Fibroblast of skin of abdomen (primary cell): ENCODE measurements at regions not wholly inside any gene's neighbourhood (a gene's known extent, or its start where the extent isn't known, plus 50 kb on each side); places are given as distances from the start of the nearest gene placed in this dataset.

Experiments used
- DNase-seq: peaks from one replicate; pipeline ENCODE4 v3.0.0-alpha.2; 2013

- no peak for DNase-seq
Measured at GRCh38 chr15:77540312-77541060, 92.2 kb downstream of the LINGO1 start.

DNA sequence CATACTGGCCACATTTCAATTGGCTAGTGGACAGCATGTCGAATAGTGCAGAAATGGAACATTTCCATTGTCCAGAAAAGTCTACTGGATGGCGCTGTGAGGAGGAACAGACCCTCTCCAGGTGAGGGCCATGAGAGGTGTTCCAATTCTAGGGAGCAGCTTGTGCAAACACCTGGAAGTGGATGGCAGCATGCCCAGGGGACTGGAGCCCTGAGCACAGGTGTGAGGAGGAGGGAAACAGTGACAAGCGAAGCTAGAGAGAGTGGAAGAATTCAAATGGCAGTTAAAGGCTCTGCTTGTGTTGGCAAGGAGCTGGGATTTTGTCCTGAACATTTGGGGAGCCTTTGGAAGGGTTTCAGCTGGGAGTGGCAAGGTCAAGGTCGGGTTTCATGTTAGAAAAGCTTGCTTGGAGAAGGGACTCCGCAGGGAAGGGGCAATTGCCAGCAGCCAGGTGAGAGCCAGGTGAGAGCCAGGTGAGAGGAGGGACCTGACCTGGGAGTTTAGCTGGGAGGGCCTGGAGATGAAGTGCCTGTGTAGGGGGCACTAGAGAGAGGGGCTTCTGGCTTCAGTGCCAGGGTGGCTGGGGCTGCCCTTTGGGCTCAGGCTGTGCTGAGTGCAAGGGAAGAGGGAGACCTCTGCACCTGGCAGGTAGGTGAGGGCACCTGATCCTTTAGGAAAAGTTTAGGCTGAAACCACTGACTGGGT lies 93.8 kb downstream of the LINGO1 start:
- no peak for DNase-seq

DNA sequence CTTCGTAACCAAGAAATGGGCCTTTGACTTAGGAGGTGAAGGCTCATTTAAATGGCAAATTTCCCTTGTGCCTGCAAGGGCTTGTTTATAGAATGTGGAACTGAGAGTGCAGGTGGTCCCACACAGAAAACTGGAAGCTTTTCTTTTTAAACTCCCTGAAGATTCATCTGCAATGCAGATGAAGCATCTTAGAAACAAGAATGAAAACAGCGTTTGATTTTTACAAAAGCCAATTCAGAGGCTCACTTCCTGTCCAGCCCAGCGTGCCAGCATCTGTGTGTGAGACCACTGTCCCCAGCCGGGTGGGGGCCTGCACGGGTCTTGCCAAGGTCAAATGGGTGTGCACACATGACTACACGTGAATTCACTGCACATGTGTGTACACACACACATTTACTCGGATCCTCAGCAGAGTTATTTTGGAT lies 94.7 kb downstream of the LINGO1 start:
- no peak for DNase-seq

GRCh38 chr15:77537006-77537405 lies 95.7 kb downstream of the LINGO1 start:
- DNase-seq: no peak

DNA sequence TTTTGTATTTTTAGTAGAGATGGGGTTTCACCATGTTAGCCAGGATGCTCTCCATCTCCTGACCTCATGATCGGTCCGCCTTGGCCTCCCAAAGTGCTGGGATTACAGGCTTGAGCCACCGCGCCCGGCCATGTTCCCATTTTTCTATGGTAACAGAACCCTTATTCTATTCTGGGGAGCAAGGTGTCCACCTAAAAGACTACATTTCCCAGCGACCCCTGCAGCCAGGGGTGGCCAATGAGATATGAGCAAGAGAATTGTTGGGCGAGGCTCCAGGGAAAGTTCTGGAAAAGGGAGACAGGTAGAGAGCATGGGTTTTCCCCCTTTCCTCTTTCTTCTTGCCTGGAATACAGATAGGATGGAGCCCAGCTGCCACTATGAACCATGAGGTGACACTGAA lies 96.9 kb downstream of the LINGO1 start:
- DNase-seq: no peak
